ENCODE measurements at regions not wholly inside any gene's neighbourhood (a gene's known extent, or its start where the extent isn't known, plus 50 kb on each side); places are given as distances from the start of the nearest gene placed in this dataset.

DNA sequence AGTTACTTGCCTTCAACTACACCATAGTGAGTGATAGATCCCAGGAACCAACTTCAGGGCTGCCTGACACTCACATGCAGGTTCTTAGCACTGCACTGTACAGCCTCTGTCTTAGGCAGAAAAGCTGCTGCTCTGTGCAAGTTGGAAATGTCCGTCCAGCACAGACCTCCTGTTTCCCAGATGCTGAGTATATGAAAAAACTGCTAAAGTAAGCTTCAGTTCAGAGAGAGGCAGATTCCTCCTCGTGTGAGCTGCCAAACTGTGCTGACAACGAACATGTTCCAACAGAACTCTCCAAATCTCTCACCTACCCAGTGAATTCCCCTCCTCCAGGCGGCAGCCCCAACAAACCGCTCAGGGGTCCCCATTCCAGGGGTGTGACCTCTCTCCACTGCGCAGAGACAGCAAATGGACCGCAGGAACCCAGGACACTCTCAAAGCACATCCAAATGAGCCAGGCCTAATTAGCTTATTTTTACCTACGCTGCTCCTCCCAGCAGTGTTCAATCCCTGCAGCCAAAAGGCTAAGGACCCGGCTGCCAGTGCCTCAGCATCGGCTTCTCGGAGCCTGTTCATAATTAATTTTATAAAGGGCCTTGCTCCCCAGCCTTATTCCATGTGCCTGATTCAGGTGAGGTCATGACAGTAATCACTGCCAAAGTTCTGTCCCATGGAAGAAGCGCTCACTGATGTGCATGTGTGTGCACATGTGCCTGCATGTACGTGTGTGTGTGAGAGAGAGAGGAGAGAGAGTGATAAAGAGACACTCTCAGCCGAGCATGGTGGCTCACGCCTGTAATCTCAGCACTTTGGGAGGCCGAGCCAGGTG lies 159.5 kb upstream of the AUTS2 start:
- no peak for TF ChIP-seq CTCF (IDR thresholded peaks at IDR 0.05)
- no peak for TF ChIP-seq POLR2A (IDR thresholded peaks at IDR 0.05; ENCODE audit: low read depth)

All from esophagus muscularis mucosa (tissue), 3 donors.